Hepatocyte (in vitro differentiated cells): ENCODE measurements at regions not wholly inside any gene's neighbourhood (a gene's known extent, or its start where the extent isn't known, plus 50 kb on each side); places are given as distances from the start of the nearest gene placed in this dataset.
"Not testable (repeated sequence)": the region's sequence is repeated elsewhere in the genome, so short reads cannot be mapped to it uniquely, and the experiment has no call there.

Experiments
- EZH2 ChIP-seq: fragments of 200-600 bp; sonication (generic); IDR thresholded peaks from 2 replicates; pipeline ENCODE4 v1.6.1; 2016; ENCODE audit warnings: antibody characterized with exemption, mild to moderate bottlenecking, borderline replicate concordance
- EZH2phosphoT487 ChIP-seq: fragments of 200-600 bp; sonication (generic); IDR thresholded peaks from one replicate; pipeline ENCODE4 v1.6.1; 2018; ENCODE audit warnings: antibody characterized with exemption, mild to moderate bottlenecking, low read depth, moderate library complexity; ENCODE audit not compliant: unreplicated experiment, severe bottlenecking
- TF ChIP-seq, protein P1 (sequence below): fragments of 200-600 bp; sonication (generic); IDR thresholded peaks from 2 replicates; pipeline ENCODE4 v1.5.1; 2016; ENCODE audit warnings: antibody characterized with exemption, mild to moderate bottlenecking; ENCODE audit not compliant: poor library complexity

DNA sequence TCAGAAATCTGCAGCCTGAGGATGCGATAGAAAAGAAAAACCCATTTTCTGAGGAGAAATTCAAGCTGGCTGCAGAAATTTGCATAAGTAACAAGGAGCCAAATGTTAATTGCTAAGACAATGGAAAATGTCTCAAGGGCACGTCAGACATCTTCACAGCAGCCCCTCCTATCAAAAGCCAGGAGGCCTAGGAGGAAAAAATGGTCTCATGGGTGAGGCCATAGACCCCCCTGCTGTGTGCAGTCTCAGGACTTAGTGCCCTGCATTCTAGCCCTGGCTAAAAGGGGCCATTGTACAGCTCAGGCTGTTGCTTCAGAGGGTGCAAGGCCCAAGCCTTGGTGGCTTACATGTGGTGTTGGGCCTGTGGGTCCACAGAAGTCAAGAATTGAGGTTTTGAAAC is 511.4 kb upstream of the FANCL start:
- TF ChIP-seq, protein P1, sequence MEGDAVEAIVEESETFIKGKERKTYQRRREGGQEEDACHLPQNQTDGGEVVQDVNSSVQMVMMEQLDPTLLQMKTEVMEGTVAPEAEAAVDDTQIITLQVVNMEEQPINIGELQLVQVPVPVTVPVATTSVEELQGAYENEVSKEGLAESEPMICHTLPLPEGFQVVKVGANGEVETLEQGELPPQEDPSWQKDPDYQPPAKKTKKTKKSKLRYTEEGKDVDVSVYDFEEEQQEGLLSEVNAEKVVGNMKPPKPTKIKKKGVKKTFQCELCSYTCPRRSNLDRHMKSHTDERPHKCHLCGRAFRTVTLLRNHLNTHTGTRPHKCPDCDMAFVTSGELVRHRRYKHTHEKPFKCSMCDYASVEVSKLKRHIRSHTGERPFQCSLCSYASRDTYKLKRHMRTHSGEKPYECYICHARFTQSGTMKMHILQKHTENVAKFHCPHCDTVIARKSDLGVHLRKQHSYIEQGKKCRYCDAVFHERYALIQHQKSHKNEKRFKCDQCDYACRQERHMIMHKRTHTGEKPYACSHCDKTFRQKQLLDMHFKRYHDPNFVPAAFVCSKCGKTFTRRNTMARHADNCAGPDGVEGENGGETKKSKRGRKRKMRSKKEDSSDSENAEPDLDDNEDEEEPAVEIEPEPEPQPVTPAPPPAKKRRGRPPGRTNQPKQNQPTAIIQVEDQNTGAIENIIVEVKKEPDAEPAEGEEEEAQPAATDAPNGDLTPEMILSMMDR = not testable (repeated sequence)
- TF ChIP-seq EZH2phosphoT487, EZH2: not testable (repeated sequence)
